PC-3 (cell line): ENCODE measurements at regions not wholly inside any gene's neighbourhood (a gene's known extent, or its start where the extent isn't known, plus 50 kb on each side); places are given as distances from the start of the nearest gene placed in this dataset.

ENCODE experiments used
- EZH2 ChIP-seq: fragments of 300-600 bp; sonication (generic); IDR thresholded peaks from one replicate; pipeline ENCODE4 v1.6.1; 2017; ENCODE audit warnings: antibody characterized with exemption, mild to moderate bottlenecking, low read length; ENCODE audit not compliant: unreplicated experiment
- EZH2phosphoT487 ChIP-seq: fragments of 300-600 bp; sonication (generic); IDR thresholded peaks from 2 replicates; pipeline ENCODE4 v1.6.1; 2018; ENCODE audit warnings: mild to moderate bottlenecking, antibody characterized with exemption, low read length, borderline replicate concordance
- TF ChIP-seq, protein P1 (sequence below): fragments of 300-600 bp; sonication (generic); conservative IDR thresholded peaks from 2 replicates; pipeline ENCODE4 v1.5.1; 2017; ENCODE audit warnings: antibody characterized with exemption, low read depth, mild to moderate bottlenecking, low read length

DNA sequence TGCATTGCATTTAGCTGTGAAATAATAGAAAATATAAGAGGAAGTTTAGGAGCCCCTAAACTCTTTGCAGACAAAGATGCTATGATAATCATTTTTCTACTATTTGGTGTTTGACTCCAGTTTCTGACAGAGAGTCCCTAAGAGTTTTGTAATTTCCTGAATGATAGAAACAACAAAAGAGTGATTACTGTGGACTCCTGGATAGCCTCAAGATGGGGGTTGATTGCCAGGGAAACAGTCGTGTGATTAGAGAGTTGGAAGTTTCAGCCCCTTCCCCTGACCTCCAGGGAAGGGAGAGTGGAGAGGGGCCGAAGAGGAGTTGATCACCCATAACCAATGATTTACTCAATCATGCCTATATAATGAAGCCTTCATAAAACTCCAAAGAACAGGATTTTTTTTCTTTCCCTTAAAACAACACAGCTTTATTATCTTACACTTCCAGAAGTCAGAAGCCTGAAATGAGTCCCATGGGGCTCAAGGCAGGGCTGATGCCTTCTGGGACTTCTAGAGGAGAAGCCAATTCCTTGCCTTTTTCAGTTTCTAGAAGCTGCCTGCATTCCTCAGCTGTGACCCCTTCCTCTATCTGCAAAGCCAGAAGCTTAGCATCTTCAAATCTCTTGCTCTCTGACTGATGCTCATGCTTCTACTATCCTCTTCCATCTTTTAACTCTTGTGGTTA, 292.3 kb upstream of the ZPLD1 start:
- TF ChIP-seq, protein P1, sequence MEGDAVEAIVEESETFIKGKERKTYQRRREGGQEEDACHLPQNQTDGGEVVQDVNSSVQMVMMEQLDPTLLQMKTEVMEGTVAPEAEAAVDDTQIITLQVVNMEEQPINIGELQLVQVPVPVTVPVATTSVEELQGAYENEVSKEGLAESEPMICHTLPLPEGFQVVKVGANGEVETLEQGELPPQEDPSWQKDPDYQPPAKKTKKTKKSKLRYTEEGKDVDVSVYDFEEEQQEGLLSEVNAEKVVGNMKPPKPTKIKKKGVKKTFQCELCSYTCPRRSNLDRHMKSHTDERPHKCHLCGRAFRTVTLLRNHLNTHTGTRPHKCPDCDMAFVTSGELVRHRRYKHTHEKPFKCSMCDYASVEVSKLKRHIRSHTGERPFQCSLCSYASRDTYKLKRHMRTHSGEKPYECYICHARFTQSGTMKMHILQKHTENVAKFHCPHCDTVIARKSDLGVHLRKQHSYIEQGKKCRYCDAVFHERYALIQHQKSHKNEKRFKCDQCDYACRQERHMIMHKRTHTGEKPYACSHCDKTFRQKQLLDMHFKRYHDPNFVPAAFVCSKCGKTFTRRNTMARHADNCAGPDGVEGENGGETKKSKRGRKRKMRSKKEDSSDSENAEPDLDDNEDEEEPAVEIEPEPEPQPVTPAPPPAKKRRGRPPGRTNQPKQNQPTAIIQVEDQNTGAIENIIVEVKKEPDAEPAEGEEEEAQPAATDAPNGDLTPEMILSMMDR, result no peak
- TF ChIP-seq EZH2 (no peak), EZH2phosphoT487 (no peak)
